ENCODE measurements at regions not wholly inside any gene's neighbourhood (a gene's known extent, or its start where the extent isn't known, plus 50 kb on each side); places are given as distances from the start of the nearest gene placed in this dataset.
"Not testable (repeated sequence)": the region's sequence is repeated elsewhere in the genome, so short reads cannot be mapped to it uniquely, and the experiment has no call there.

- H3K4me3 ChIP-seq; H3K27ac ChIP-seq; H3K36me3 ChIP-seq (replicated peaks; ENCODE audit: insufficient read depth, low read depth); H3K9me3 ChIP-seq (ENCODE audit: low read depth); H3K9me2 ChIP-seq (replicated peaks; ENCODE audit: insufficient read depth); DNase-seq (ENCODE audit: low spot score); H3K27me3 ChIP-seq; H3K4me2 ChIP-seq; H2AFZ ChIP-seq; H4K20me1 ChIP-seq (ENCODE audit: insufficient read depth, poor library complexity, severe bottlenecking); H3K4me1 ChIP-seq (ENCODE audit: insufficient read depth); H3K79me2 ChIP-seq: not testable (repeated sequence)
- WGBS (ENCODE audit: low lambda C conversion rate, missing lambda C conversion rate) = 68% methylated on average over 4 of the region's 6 CpGs
Measured at GRCh38 chr2:89229979-89230378, 538.5 kb downstream of the RPIA start.

GRCh38 chr2:89231241-89231640, 539.8 kb downstream of the RPIA start:
- H4K20me1 ChIP-seq (ENCODE audit: insufficient read depth, poor library complexity, severe bottlenecking); H3K27me3 ChIP-seq; H3K36me3 ChIP-seq (replicated peaks; ENCODE audit: insufficient read depth, low read depth); H3K4me1 ChIP-seq (ENCODE audit: insufficient read depth); H2AFZ ChIP-seq; H3K4me3 ChIP-seq; H3K27ac ChIP-seq; H3K79me2 ChIP-seq; H3K9me3 ChIP-seq (ENCODE audit: low read depth); DNase-seq (ENCODE audit: low spot score); H3K9me2 ChIP-seq (replicated peaks; ENCODE audit: insufficient read depth); H3K4me2 ChIP-seq: not testable (repeated sequence)
- WGBS (ENCODE audit: low lambda C conversion rate, missing lambda C conversion rate) = 5% methylated on average over 1 of the region's 2 CpGs

GRCh38 chr2:89233931-89234330, 542.5 kb downstream of the RPIA start:
- H3K79me2 ChIP-seq; H3K4me3 ChIP-seq; H3K27ac ChIP-seq; H3K9me3 ChIP-seq (ENCODE audit: low read depth); H2AFZ ChIP-seq; DNase-seq (ENCODE audit: low spot score); H4K20me1 ChIP-seq (ENCODE audit: insufficient read depth, poor library complexity, severe bottlenecking); H3K4me1 ChIP-seq (ENCODE audit: insufficient read depth); H3K9me2 ChIP-seq (replicated peaks; ENCODE audit: insufficient read depth); H3K4me2 ChIP-seq; H3K36me3 ChIP-seq (replicated peaks; ENCODE audit: insufficient read depth, low read depth); H3K27me3 ChIP-seq: not testable (repeated sequence)
- WGBS (ENCODE audit: low lambda C conversion rate, missing lambda C conversion rate) = 83% methylated on average over 4 of the region's 4 CpGs

GRCh38 chr2:89234818-89235466, 543.5 kb downstream of the RPIA start:
- not testable (repeated sequence) for H3K27ac ChIP-seq; H3K4me3 ChIP-seq; H4K20me1 ChIP-seq (ENCODE audit: insufficient read depth, poor library complexity, severe bottlenecking); H3K4me2 ChIP-seq; H3K4me1 ChIP-seq (ENCODE audit: insufficient read depth); H3K79me2 ChIP-seq; H3K9me3 ChIP-seq (ENCODE audit: low read depth); H3K27me3 ChIP-seq; H3K9me2 ChIP-seq (replicated peaks; ENCODE audit: insufficient read depth); DNase-seq (ENCODE audit: low spot score); H2AFZ ChIP-seq; H3K36me3 ChIP-seq (replicated peaks; ENCODE audit: insufficient read depth, low read depth)
- WGBS (ENCODE audit: low lambda C conversion rate, missing lambda C conversion rate) = 40% methylated on average over 1 of the region's 3 CpGs

GRCh38 chr2:89236832-89237450, 545.5 kb downstream of the RPIA start:
- H3K4me3 ChIP-seq; H2AFZ ChIP-seq; H3K36me3 ChIP-seq (replicated peaks; ENCODE audit: insufficient read depth, low read depth); H3K27me3 ChIP-seq; H3K9me2 ChIP-seq (replicated peaks; ENCODE audit: insufficient read depth); H3K27ac ChIP-seq; H4K20me1 ChIP-seq (ENCODE audit: insufficient read depth, poor library complexity, severe bottlenecking); H3K9me3 ChIP-seq (ENCODE audit: low read depth); H3K4me2 ChIP-seq; H3K4me1 ChIP-seq (ENCODE audit: insufficient read depth); H3K79me2 ChIP-seq; DNase-seq (ENCODE audit: low spot score): not testable (repeated sequence)
- no CpG with 5 or more reads among the region's 6 CpGs for WGBS (ENCODE audit: low lambda C conversion rate, missing lambda C conversion rate)

GRCh38 chr2:89237783-89238182, 546.3 kb downstream of the RPIA start:
- no CpG with 5 or more reads among the region's 4 CpGs for WGBS (ENCODE audit: low lambda C conversion rate, missing lambda C conversion rate)

GRCh38 chr2:89243114-89243700, 551.7 kb downstream of the RPIA start:
- not testable (repeated sequence) for H3K9me3 ChIP-seq (ENCODE audit: low read depth); H3K27me3 ChIP-seq; H3K27ac ChIP-seq; H3K4me2 ChIP-seq; H3K36me3 ChIP-seq (replicated peaks; ENCODE audit: insufficient read depth, low read depth); H3K79me2 ChIP-seq; H2AFZ ChIP-seq; H3K9me2 ChIP-seq (replicated peaks; ENCODE audit: insufficient read depth); H3K4me3 ChIP-seq; H4K20me1 ChIP-seq (ENCODE audit: insufficient read depth, poor library complexity, severe bottlenecking); H3K4me1 ChIP-seq (ENCODE audit: insufficient read depth); DNase-seq (ENCODE audit: low spot score)
- 53% methylated on average over 4 of the region's 4 CpGs for WGBS (ENCODE audit: low lambda C conversion rate, missing lambda C conversion rate)

More at GRCh38 chr2:89237783-89238182, 546.3 kb downstream of the RPIA start:
- H3K27ac ChIP-seq; H3K36me3 ChIP-seq (replicated peaks; ENCODE audit: insufficient read depth, low read depth); H3K9me3 ChIP-seq (ENCODE audit: low read depth); H3K4me1 ChIP-seq (ENCODE audit: insufficient read depth); H2AFZ ChIP-seq; H4K20me1 ChIP-seq (ENCODE audit: insufficient read depth, poor library complexity, severe bottlenecking); H3K27me3 ChIP-seq; H3K4me3 ChIP-seq; DNase-seq (ENCODE audit: low spot score); H3K9me2 ChIP-seq (replicated peaks; ENCODE audit: insufficient read depth); H3K79me2 ChIP-seq; H3K4me2 ChIP-seq: not testable (repeated sequence)

- H4K20me1 ChIP-seq (ENCODE audit: insufficient read depth, poor library complexity, severe bottlenecking); H2AFZ ChIP-seq; H3K9me2 ChIP-seq (replicated peaks; ENCODE audit: insufficient read depth); H3K27ac ChIP-seq; DNase-seq (ENCODE audit: low spot score); H3K4me3 ChIP-seq; H3K79me2 ChIP-seq; H3K27me3 ChIP-seq; H3K4me1 ChIP-seq (ENCODE audit: insufficient read depth); H3K36me3 ChIP-seq (replicated peaks; ENCODE audit: insufficient read depth, low read depth); H3K4me2 ChIP-seq; H3K9me3 ChIP-seq (ENCODE audit: low read depth): not testable (repeated sequence)
Measured at GRCh38 chr2:89244407-89244806, 552.9 kb downstream of the RPIA start.

- H3K9me2 ChIP-seq (replicated peaks; ENCODE audit: insufficient read depth); H3K4me1 ChIP-seq (ENCODE audit: insufficient read depth); H3K4me2 ChIP-seq; H3K9me3 ChIP-seq (ENCODE audit: low read depth); H3K27ac ChIP-seq; H3K79me2 ChIP-seq; H2AFZ ChIP-seq; H3K4me3 ChIP-seq; H3K36me3 ChIP-seq (replicated peaks; ENCODE audit: insufficient read depth, low read depth); H4K20me1 ChIP-seq (ENCODE audit: insufficient read depth, poor library complexity, severe bottlenecking); DNase-seq (ENCODE audit: low spot score); H3K27me3 ChIP-seq: not testable (repeated sequence)
- 13% methylated on average over 1 of the region's 1 CpG for WGBS (ENCODE audit: low lambda C conversion rate, missing lambda C conversion rate)
Measured at GRCh38 chr2:89245478-89245877, 554.0 kb downstream of the RPIA start.

Data from hepatocyte (in vitro differentiated cells).